Epithelial cell of prostate (primary cell): ENCODE measurements at regions not wholly inside any gene's neighbourhood (a gene's known extent, or its start where the extent isn't known, plus 50 kb on each side); places are given as distances from the start of the nearest gene placed in this dataset.
"Not testable (repeated sequence)": the region's sequence is repeated elsewhere in the genome, so short reads cannot be mapped to it uniquely, and the experiment has no call there.

Experiments
- DNase-seq: peaks from one replicate; pipeline ENCODE4 v3.0.0-alpha.2; 2011; ENCODE audit warnings: low read depth, low spot score
- H3K27ac ChIP-seq: fragments of 450-650 bp; 2 replicates; pipeline ENCODE4 v1.5.1; 2017; ENCODE audit warnings: mild to moderate bottlenecking

- H3K27ac ChIP-seq: no peak overlapping the region
- DNase-seq: no peak
Measured at GRCh38 chr9:115882911-115883310, 270.7 kb upstream of the PAPPA start.

- no peak overlapping the region for H3K27ac ChIP-seq
- peak; percentile 18 for DNase-seq
Measured at GRCh38 chr9:115883467-115884329, 269.9 kb upstream of the PAPPA start.

- no peak overlapping the region for H3K27ac ChIP-seq
- no peak for DNase-seq
Measured at GRCh38 chr9:115884846-115885245, 268.7 kb upstream of the PAPPA start.

GRCh38 chr9:115888131-115888530, 265.5 kb upstream of the PAPPA start:
- no peak for DNase-seq
- no peak overlapping the region for H3K27ac ChIP-seq

GRCh38 chr9:115891929-115892328, 261.7 kb upstream of the PAPPA start:
- peak; percentile 2 for DNase-seq
- H3K27ac ChIP-seq: no peak overlapping the region

GRCh38 chr9:115898478-115898877, 255.1 kb upstream of the PAPPA start:
- H3K27ac ChIP-seq: not testable (repeated sequence)

GRCh38 chr9:115900698-115901097, 252.9 kb upstream of the PAPPA start:
- no peak overlapping the region for H3K27ac ChIP-seq
- no peak for DNase-seq

More at GRCh38 chr9:115898478-115898877, 255.1 kb upstream of the PAPPA start:
- not testable (repeated sequence) for DNase-seq

GRCh38 chr9:115910959-115911358, 242.6 kb upstream of the PAPPA start:
- H3K27ac ChIP-seq: no peak overlapping the region
- DNase-seq: no peak

- no peak for DNase-seq
- H3K27ac ChIP-seq: no peak overlapping the region
Measured at GRCh38 chr9:115912086-115912485, 241.5 kb upstream of the PAPPA start.

- no peak overlapping the region for H3K27ac ChIP-seq
- DNase-seq: no peak
Measured at GRCh38 chr9:115913696-115914095, 239.9 kb upstream of the PAPPA start.

GRCh38 chr9:115914291-115914690, 239.3 kb upstream of the PAPPA start:
- H3K27ac ChIP-seq: no peak overlapping the region
- no peak for DNase-seq

- no peak overlapping the region for H3K27ac ChIP-seq
Measured at GRCh38 chr9:115921301-115921700, 232.3 kb upstream of the PAPPA start.

GRCh38 chr9:115922444-115922843, 231.1 kb upstream of the PAPPA start:
- no peak overlapping the region for H3K27ac ChIP-seq
- DNase-seq: no peak

More at GRCh38 chr9:115921301-115921700, 232.3 kb upstream of the PAPPA start:
- DNase-seq: no peak

GRCh38 chr9:115923410-115923809, 230.2 kb upstream of the PAPPA start:
- DNase-seq: no peak
- no peak overlapping the region for H3K27ac ChIP-seq

GRCh38 chr9:115923903-115924668, 229.5 kb upstream of the PAPPA start:
- no peak for DNase-seq
- H3K27ac ChIP-seq: no peak overlapping the region

- H3K27ac ChIP-seq: no peak overlapping the region
- DNase-seq: no peak
Measured at GRCh38 chr9:115924669-115924987, 229.0 kb upstream of the PAPPA start.

GRCh38 chr9:115925424-115925823, 228.2 kb upstream of the PAPPA start:
- no peak for DNase-seq
- H3K27ac ChIP-seq: no peak overlapping the region

GRCh38 chr9:115930472-115930871, 223.1 kb upstream of the PAPPA start:
- no peak overlapping the region for H3K27ac ChIP-seq
- DNase-seq: no peak

- no peak for DNase-seq
- peak overlapping the region; percentile 67 for H3K27ac ChIP-seq
Measured at GRCh38 chr9:115938479-115938878, 215.1 kb upstream of the PAPPA start.

GRCh38 chr9:115939065-115939765, 214.4 kb upstream of the PAPPA start:
- peak; percentile 70 for DNase-seq
- H3K27ac ChIP-seq: peak overlapping the region; percentile 67
